ENCODE measurements at regions not wholly inside any gene's neighbourhood (a gene's known extent, or its start where the extent isn't known, plus 50 kb on each side); places are given as distances from the start of the nearest gene placed in this dataset.

GRCh38 chr3:72003936-72004335, 219.0 kb upstream of the PROK2 start:
- TF ChIP-seq CTCF (IDR thresholded peaks at IDR 0.05; ENCODE audit: insufficient read depth, low read length, poor library complexity, severe bottlenecking) = no peak
- TF ChIP-seq EZH2phosphoT487 (conservative IDR thresholded peaks at IDR 0.05; ENCODE audit: low read length) = no peak

Measured in SU-DHL-6 (cell line).